ENCODE measurements at regions not wholly inside any gene's neighbourhood (a gene's known extent, or its start where the extent isn't known, plus 50 kb on each side); places are given as distances from the start of the nearest gene placed in this dataset.

DNA sequence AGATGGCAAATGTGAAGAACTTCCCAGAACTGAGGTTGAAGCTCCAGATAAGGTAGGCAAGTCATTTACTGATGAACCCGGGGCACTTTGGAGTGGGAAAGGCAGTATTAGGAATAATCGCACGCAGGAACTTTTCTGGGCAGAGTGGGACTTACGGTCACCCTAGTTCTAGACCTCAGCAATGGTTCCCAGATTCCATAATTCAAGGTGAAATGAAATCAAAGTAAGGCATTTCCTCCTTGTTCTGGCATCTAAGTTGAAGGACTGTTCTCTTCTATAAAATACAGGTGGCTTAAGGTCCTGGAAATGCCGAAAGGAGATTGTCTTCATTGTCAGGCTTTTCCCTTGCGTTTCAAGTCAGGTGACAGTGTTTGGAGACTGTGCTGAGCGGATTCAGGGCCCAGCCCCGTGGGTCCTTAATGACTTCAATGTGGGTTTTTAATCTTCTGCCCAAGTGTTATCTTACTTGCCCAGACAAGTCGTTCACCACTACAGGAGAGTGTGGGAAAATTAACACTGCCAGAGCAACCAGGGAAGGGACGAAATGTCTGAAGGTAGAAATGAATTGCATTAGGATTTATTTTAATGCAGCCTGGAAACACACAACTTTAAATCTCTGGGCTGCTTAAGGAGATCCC lies 52.1 kb upstream of the STOX2 start:
- DNase-seq (ENCODE audit: low spot score): no peak

DNA sequence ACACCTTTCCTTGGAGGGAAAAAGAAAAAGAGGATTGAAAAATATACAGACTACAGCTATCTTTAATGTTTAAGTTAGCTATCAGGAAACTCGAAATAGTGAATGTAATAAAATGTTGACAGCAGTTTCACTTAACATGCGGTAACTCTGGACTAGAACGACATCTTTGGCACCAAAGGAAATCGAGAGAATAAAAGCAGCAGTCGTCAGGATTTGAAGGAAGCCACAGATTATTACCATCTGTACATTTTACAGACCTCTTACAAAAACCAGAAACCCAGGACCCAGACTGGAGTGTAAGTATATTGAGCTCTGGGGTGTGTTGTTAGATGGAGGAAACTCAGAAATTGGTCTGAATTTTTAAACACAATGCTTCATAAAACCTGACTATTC lies 51.6 kb upstream of the STOX2 start:
- no peak for DNase-seq (ENCODE audit: low spot score)

All from iPS-NIHi11 (cell line).